ENCODE measurements at regions not wholly inside any gene's neighbourhood (a gene's known extent, or its start where the extent isn't known, plus 50 kb on each side); places are given as distances from the start of the nearest gene placed in this dataset.

DNA sequence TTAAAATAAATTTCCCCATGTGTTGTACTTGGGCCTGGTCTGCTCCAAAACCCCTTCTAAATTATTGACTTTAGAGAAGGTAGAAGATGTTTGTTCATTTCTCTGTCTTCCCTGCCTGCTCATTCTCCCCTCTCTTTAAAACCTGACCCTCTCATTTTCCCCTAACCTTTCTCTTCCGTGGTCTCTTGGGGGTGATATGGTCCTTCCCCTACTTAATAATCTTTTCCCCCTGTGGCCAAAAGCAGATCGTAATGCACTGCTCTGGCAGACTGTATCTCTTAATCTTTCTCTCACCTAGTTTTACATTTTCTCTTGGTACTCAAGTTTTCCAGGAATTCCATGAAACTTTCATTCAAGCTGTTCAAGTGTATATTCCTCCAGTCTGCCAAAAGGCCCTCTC lies 301.7 kb downstream of the TTLL7 start:
- no peak overlapping the region for H3K27ac Mint-ChIP-seq
- H3K27me3 Mint-ChIP-seq (ENCODE audit: low read depth): peaks cover 15% of the 10 kb centered on the region
- no peaks in the 10 kb centered on the region for H3K36me3 Mint-ChIP-seq (ENCODE audit: low read depth)
- peaks cover 7% of the 10 kb centered on the region for H3K4me1 Mint-ChIP-seq (ENCODE audit: low read depth)
- H3K4me3 Mint-ChIP-seq: no peak overlapping the region
- DNase-seq (ENCODE audit: low spot score): no peak
- H3K9me3 Mint-ChIP-seq: peaks cover 4% of the 10 kb centered on the region

DNA sequence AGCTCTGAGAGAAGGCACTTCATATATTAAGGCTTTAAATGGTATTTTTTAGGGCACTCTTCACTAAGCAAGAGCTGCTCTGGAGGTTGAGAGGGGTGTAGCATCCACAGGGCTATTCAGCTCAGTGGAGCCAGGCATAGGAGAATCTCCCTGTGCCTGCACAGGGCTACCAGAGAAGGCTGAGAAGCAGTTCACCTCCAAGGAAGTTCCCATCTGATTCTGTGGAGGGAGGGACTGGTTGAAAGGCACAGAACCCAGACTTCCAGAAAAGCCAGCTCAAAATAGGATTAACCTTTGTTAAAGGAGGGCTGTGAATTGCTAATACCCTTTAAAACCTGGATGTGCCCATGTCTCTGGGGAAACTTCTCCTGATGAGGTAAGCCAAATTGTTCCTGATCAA lies 304.5 kb downstream of the TTLL7 start:
- no peaks in the 10 kb centered on the region for H3K36me3 Mint-ChIP-seq (ENCODE audit: low read depth)
- H3K27me3 Mint-ChIP-seq (ENCODE audit: low read depth): peaks cover 15% of the 10 kb centered on the region
- peaks cover 7% of the 10 kb centered on the region for H3K4me1 Mint-ChIP-seq (ENCODE audit: low read depth)
- peaks cover 11% of the 10 kb centered on the region for H3K9me3 Mint-ChIP-seq
- DNase-seq (ENCODE audit: low spot score): no peak
- H3K27ac Mint-ChIP-seq: no peak overlapping the region
- H3K4me3 Mint-ChIP-seq: no peak overlapping the region

DNA sequence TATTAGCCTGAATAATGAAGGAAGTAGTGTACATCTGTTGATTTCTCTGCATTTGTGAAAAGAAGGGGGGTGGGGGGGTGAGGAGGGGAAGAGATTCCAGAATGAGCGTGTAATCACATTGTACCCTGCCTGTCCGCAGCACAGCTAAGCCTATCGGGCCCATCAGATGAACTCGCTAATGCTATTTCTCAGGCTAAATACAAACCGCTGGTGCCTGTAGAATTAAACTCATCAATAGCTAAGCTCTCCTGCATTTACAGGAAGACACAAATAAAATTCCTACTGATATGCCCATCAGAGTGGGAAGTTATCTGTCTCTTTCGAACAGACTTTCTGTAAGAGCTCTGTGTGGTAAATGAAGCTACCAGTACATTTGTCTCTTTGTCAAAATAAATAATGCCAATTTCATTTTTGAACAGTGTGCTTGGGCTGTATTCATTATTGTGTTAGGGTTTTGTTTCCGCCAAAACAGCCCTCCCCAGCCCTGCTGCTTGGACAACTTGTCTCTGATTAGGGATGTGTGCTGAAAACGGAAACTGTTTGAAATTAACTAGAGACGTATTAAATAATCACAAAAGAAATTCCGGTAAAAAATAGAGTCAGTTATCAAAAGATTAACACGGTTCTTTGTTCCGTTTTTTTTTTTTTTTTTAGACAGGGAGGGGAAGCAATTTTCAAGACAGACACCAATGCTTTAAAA lies 305.4 kb downstream of the TTLL7 start:
- Mint-ChIP-seq H3K27me3 (ENCODE audit: low read depth) (peaks cover 15% of the 10 kb centered on the region), H3K9me3 (peaks cover 8% of the 10 kb centered on the region), H3K27ac (no peak overlapping the region), H3K4me3 (peak overlapping the region; percentile 9), H3K4me1 (ENCODE audit: low read depth) (peaks cover 7% of the 10 kb centered on the region), H3K36me3 (ENCODE audit: low read depth) (no peaks in the 10 kb centered on the region)
- DNase-seq (ENCODE audit: low spot score): no peak

DNA sequence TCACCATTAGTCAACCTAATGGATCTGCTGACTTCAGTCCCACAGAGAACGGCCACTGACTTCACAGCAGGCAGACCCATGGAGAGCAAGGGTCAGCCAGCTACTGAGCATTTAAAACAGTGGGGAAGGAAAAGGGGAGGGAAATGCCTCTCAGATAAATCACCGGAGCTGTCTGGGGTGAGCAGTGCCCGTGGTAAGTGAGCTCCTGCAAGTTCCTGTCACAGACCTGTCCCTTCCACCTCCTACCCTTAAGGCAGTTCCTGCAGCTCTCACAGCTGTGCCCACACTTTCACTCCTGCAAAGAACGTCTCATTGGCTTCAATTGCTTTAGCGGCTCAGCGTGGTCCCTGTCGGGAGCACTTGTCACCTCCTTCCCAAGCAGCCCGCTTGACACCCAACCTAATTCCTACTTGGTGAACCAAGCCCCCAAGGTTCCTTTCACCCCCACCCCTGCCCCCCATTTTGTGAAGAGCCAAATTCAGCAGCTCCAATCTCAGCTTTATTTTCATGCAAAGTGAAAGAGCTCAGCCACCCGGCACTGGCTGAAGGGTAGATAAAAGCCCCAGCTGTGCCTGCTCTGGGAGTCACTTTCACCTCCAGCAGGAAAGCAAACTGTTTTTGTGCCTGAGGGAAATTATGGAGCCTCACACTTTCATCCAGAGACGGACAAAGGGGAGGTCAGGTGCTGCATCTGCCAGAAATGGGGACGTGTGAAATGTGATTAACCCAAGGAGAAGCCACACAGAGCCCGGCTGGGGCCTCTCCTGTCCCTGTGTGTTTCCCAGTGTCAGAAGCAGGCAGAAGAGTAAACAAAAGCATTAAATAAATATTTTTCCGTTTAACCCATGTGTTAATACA lies 306.2 kb downstream of the TTLL7 start:
- H3K4me1 Mint-ChIP-seq (ENCODE audit: low read depth): peaks cover 7% of the 10 kb centered on the region
- H3K27ac Mint-ChIP-seq: no peak overlapping the region
- H3K27me3 Mint-ChIP-seq (ENCODE audit: low read depth): peaks cover 15% of the 10 kb centered on the region
- no peak for DNase-seq (ENCODE audit: low spot score)
- peak overlapping the region; percentile 81 for H3K4me3 Mint-ChIP-seq
- peaks cover 14% of the 10 kb centered on the region for H3K9me3 Mint-ChIP-seq
- H3K36me3 Mint-ChIP-seq (ENCODE audit: low read depth): no peaks in the 10 kb centered on the region

DNA sequence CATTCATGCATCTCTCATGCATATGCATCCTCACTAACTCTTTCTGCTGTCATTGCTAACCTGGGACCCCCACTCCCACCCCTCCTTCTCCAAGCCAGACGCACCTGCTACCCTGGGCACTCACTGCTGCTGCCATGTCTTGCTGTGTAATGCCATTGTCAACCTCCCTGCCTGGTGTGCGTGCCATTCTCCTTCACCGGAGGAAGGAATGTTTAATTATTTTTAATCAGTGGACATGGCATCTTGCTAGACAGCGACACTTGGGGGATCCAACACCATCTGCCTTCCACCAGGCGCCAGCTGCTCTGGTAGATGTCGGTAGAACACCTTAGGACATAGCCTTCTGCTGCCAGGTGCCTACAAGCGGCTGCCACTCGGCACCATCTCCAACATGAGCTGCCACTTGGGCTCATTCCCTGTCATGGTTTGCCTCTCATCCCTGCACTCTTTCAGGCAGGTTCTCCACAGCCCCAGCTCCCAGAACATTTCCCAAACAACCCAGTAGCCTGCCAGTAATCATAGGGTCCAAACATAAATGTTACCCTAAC lies 306.9 kb downstream of the TTLL7 start:
- Mint-ChIP-seq H3K27me3 (ENCODE audit: low read depth) (peaks cover 15% of the 10 kb centered on the region), H3K4me1 (ENCODE audit: low read depth) (peaks cover 7% of the 10 kb centered on the region), H3K36me3 (ENCODE audit: low read depth) (no peaks in the 10 kb centered on the region), H3K9me3 (peaks cover 14% of the 10 kb centered on the region), H3K27ac (no peak overlapping the region), H3K4me3 (no peak overlapping the region)
- DNase-seq (ENCODE audit: low spot score): no peak

DNA sequence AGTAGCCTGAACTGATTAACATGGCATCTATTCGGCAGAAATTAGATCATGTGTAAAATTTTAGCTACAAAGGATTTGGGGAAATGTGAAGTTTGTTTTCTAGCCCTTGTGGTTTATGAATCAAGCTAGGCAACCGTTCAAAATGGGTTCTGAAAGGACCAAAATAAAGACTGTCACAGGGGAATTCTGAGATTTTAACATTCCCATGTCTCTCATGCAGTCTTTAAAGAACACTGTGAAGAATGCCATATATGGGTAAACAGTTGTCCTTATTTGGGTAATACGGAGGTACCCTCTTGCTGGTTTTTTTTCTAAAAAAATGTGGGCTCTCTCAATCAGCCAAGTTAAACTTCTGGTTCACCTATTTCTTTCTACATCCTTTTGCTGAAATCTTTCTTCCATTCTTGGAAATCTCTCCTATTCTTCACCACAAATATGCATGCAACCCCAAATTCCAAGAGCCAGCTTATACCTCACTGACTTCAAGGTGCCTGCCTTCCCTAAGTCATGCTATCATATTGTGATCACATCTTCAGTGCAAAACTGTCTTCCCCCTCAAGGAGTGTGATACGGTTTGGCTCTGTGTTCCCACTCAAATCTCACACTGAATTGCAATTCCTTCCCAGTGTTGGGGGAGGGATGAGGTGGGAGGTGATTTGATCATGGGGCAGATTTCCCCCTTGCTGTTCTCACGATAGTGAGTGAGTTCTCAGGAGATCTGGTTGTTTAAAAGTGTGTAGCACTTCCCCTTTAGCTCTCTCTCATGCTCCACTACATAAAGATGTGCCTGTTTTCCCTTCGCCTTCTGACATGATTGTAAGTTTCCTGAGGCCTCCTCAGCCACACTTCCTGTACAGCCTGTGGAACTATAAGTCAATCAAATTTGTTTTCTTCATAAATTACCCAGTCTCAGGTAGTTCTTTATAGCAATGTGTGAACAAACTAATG lies 308.7 kb downstream of the TTLL7 start:
- peaks cover 7% of the 10 kb centered on the region for H3K4me1 Mint-ChIP-seq (ENCODE audit: low read depth)
- H3K27me3 Mint-ChIP-seq (ENCODE audit: low read depth): peaks cover 15% of the 10 kb centered on the region
- H3K27ac Mint-ChIP-seq: no peak overlapping the region
- no peaks in the 10 kb centered on the region for H3K36me3 Mint-ChIP-seq (ENCODE audit: low read depth)
- peaks cover 14% of the 10 kb centered on the region for H3K9me3 Mint-ChIP-seq
- no peak overlapping the region for H3K4me3 Mint-ChIP-seq
- DNase-seq (ENCODE audit: low spot score): no peak

DNA sequence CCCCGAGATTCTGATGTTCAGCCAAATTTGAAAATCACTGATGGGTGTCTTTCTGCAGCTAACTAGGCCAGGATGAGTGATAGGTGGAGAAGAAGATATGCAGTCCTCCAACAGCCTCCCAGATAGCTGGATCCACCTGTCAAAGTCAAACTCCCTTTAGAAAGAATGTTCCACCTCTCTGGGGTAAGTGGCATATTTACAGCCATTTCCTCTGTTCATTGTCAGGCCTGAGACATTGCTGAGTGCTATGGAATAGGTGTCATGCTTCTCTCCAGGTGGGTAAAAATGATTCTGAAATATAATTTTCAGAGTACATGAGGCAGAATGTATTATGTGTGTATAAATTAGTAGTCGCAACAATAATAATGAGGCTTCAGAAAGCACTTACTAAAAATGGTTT lies 316.8 kb downstream of the TTLL7 start:
- no peaks in the 10 kb centered on the region for H3K27me3 Mint-ChIP-seq (ENCODE audit: low read depth)
- DNase-seq (ENCODE audit: low spot score): no peak
- H3K27ac Mint-ChIP-seq: no peak overlapping the region
- no peak overlapping the region for H3K4me3 Mint-ChIP-seq
- no peaks in the 10 kb centered on the region for H3K4me1 Mint-ChIP-seq (ENCODE audit: low read depth)
- no peaks in the 10 kb centered on the region for H3K9me3 Mint-ChIP-seq
- no peaks in the 10 kb centered on the region for H3K36me3 Mint-ChIP-seq (ENCODE audit: low read depth)

DNA sequence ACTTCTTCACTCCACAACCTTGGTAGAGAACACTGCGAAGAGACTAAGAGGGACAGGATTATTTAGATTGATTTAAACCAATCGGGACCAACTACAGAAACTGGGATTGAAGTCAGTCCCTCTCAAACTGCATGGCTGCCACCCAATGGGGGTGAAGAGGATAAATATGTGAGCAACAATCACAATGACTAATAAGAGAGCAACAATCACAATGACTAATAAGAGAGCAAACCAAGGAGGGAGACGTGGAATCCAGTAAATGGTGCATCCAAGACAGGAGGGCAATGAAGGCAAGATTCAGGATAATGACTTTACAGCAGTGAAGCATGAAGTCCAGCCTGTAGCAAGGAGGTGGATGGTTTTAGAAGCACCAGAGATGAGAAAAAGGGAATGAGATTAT lies 322.8 kb downstream of the TTLL7 start:
- DNase-seq (ENCODE audit: low spot score): no peak
- Mint-ChIP-seq H3K4me1 (ENCODE audit: low read depth) (no peaks in the 10 kb centered on the region), H3K36me3 (ENCODE audit: low read depth) (no peaks in the 10 kb centered on the region), H3K27me3 (ENCODE audit: low read depth) (no peaks in the 10 kb centered on the region), H3K9me3 (no peaks in the 10 kb centered on the region), H3K27ac (no peak overlapping the region), H3K4me3 (no peak overlapping the region)

DNA sequence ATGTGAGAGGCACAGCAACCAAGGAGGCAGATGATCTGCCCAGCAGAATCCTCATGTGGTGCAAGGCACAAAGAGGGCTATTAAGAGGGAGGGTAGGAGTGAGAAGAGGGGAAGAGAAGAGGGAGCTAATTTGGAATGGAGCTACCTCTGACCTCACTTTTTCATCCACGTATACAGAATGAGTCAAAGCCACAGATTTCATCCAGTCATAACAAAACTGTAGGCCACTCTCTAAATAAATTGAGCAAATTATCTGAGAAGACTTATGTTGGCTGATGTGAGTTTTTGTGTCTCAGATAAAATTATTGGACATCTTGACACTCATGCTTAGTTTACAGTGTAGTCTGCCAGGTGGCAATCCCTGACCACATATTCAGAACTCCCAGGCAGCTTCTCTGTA lies 325.6 kb downstream of the TTLL7 start:
- Mint-ChIP-seq H3K27ac (no peak overlapping the region), H3K9me3 (no peaks in the 10 kb centered on the region), H3K4me1 (ENCODE audit: low read depth) (no peaks in the 10 kb centered on the region), H3K4me3 (no peak overlapping the region), H3K27me3 (ENCODE audit: low read depth) (no peaks in the 10 kb centered on the region), H3K36me3 (ENCODE audit: low read depth) (no peaks in the 10 kb centered on the region)
- no peak for DNase-seq (ENCODE audit: low spot score)

DNA sequence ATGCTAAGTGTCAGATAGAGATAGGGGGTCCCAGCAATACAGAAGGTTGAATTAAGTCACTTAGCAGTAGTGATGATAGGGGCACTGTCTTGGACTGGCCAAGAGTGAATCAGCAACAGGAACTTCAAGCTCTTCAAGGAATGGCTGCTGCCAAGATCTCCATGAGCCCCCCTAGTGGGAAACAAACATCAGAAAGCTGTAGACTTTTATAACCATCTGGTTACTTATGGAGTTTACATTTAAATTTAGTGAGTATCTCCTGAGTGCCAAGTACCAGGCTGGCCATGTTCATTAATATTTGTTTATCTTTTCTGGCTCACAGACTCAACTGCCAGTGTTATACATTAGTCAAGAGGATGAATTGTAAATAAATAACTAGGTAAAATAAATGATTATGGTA lies 327.3 kb downstream of the TTLL7 start:
- H3K4me1 Mint-ChIP-seq (ENCODE audit: low read depth): no peaks in the 10 kb centered on the region
- H3K27me3 Mint-ChIP-seq (ENCODE audit: low read depth): no peaks in the 10 kb centered on the region

DNA sequence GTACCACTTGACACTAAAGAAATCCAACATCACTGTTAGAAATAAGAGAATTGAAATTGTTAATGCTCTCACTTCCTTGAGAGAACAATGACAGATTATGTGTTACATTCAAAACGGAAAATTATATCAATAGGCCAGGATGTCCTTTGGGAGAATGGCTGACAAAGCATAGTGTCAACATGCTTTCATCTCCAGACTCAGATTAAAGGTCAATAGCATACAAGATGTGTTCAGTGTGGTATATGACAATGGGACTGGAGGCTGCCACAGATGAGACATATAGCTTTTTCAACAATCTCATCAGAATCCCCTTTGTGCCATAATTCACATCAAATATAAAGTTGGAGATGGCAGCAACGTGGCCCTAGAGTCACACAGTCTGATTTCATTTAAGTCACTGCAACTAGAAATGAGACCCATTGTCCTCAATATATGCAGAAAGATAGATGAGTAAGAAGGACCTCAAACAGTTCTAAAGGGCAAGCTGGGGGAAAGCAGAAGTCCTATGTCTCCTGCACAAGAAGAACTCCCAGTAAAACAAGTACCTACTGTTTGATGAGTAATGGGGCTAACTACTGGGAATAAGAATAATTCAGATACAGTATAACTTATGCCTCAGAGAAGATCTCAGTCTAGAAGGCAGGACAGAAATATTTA lies 327.9 kb downstream of the TTLL7 start:
- no peak for DNase-seq (ENCODE audit: low spot score)
- no peaks in the 10 kb centered on the region for H3K9me3 Mint-ChIP-seq
- no peaks in the 10 kb centered on the region for H3K36me3 Mint-ChIP-seq (ENCODE audit: low read depth)
- H3K27ac Mint-ChIP-seq: no peak overlapping the region
- H3K27me3 Mint-ChIP-seq (ENCODE audit: low read depth): no peaks in the 10 kb centered on the region
- H3K4me3 Mint-ChIP-seq: no peak overlapping the region
- H3K4me1 Mint-ChIP-seq (ENCODE audit: low read depth): no peaks in the 10 kb centered on the region

More for the DNA sequence above, 327.3 kb downstream of the TTLL7 start:
- Mint-ChIP-seq H3K27ac (no peak overlapping the region), H3K9me3 (no peaks in the 10 kb centered on the region), H3K4me3 (no peak overlapping the region), H3K36me3 (ENCODE audit: low read depth) (no peaks in the 10 kb centered on the region)
- DNase-seq (ENCODE audit: low spot score): no peak

DNA sequence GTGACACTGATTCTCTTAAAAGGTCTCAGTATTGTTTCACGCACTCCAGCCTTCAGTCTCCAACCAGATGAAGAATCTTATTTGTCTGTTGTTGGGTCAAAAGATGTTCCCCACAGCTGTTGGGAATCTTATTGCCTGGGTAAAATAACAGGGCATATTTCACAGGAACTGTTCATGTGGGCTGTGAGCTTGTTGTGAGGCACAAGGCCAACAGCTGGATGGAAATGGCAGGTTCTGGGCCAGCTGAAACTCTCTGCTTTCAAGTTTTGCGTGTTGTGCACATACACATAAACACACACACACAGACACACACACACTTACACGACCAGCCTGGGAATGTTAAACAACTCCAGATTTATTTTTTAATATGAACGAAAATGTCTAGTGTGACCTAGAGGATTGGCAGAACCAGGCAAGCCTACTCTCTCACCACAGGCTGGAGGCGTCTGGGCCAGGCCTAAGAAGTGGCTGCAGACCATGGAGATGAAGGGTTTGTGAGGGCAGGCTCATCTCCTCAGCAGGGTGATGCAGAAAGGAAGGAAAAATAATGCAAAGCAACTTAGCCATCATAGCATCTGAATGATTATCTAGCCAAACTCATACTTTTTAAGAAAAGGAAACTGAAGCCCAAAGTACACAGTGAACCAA lies 357.0 kb downstream of the TTLL7 start:
- no peak overlapping the region for H3K4me3 Mint-ChIP-seq
- no peaks in the 10 kb centered on the region for H3K36me3 Mint-ChIP-seq (ENCODE audit: low read depth)
- no peaks in the 10 kb centered on the region for H3K9me3 Mint-ChIP-seq
- H3K4me1 Mint-ChIP-seq (ENCODE audit: low read depth): peaks cover 8% of the 10 kb centered on the region
- no peak for DNase-seq (ENCODE audit: low spot score)
- no peak overlapping the region for H3K27ac Mint-ChIP-seq
- no peaks in the 10 kb centered on the region for H3K27me3 Mint-ChIP-seq (ENCODE audit: low read depth)

DNA sequence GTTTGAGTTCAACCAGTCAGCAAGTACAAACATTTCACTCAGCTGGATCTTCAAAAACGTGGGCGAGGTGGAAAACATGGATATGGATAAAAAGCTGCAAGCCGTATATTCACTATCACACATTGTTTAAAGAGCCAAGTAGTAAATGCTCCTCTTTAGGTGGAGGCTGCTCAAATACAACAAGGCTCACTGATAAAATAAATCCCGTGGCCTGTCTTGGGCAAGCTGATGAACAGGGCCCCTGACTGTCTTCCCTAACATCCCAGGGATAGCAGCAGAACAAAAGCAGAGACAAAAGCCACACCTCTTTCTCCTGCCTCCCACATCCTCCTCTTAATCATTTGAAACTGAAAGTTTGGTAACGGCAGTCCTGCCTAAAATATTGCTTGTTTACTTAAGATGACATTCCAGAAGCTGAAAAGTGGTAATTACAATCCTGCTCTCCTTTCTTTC lies 357.7 kb downstream of the TTLL7 start:
- H3K9me3 Mint-ChIP-seq: no peaks in the 10 kb centered on the region
- H3K4me3 Mint-ChIP-seq: peak overlapping the region; percentile 44
- H3K27me3 Mint-ChIP-seq (ENCODE audit: low read depth): no peaks in the 10 kb centered on the region
- no peak overlapping the region for H3K27ac Mint-ChIP-seq
- no peaks in the 10 kb centered on the region for H3K36me3 Mint-ChIP-seq (ENCODE audit: low read depth)
- no peak for DNase-seq (ENCODE audit: low spot score)
- peaks cover 8% of the 10 kb centered on the region for H3K4me1 Mint-ChIP-seq (ENCODE audit: low read depth)

Measured in T-helper 2 cell treated with Interferon-gamma antibody and Interleukin-4, amounts not matched to agents 5 μg/mL and 100 μg/mL, for 36 hours (primary cell).